Right lung (tissue), 2 donors: ENCODE measurements at regions not wholly inside any gene's neighbourhood (a gene's known extent, or its start where the extent isn't known, plus 50 kb on each side); places are given as distances from the start of the nearest gene placed in this dataset.
A peak's percentile ranks its signal among the peaks of the same experiment; 100 is the strongest.

Experiments used
- DNase-seq, 2 donors: peaks; one replicate each; pipeline ENCODE4 v3.0.0-alpha.2; 2013

DNA sequence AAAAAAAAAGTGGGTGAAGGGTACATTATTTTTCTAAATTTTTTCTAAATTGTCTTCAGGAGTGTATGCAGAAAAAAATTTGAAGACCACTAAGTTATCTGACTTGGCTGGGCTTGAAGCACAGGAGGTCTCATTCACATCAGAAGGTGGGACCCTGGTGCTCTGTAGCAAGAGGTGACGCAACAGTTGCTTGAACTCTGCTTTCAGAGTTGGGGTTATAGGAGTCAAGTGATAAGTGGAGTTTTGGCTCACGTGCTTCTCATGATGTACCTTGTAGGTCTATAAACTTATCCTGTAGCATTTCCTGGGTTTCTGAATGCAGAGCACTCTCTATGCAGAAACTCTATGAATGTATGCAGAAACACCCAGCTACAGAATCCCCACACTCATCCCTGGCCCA is 58.5 kb upstream of the FOXC1 start:
- no peak for DNase-seq

DNA sequence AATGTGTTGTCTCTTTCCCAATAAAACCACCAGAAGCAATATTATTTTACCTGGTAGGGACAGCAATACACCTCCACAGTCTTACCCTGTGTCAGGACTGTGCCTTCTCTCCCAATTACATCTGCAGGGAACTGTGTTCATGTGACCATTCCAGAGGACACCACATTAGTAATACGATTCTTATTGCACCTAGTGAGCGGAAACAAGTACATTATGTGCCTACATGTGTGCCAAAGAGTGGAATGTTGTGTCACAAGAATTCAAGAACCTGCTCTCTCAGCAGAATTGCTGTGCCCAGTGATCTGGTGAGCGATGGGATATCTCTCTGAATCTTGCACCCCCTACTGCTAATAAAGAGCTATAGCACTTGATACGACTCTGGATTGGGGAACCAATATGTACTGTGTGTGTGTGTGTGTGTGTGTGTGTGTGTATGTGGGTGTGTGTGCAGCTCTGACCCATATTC is 57.4 kb upstream of the FOXC1 start:
- DNase-seq: no peak

DNA sequence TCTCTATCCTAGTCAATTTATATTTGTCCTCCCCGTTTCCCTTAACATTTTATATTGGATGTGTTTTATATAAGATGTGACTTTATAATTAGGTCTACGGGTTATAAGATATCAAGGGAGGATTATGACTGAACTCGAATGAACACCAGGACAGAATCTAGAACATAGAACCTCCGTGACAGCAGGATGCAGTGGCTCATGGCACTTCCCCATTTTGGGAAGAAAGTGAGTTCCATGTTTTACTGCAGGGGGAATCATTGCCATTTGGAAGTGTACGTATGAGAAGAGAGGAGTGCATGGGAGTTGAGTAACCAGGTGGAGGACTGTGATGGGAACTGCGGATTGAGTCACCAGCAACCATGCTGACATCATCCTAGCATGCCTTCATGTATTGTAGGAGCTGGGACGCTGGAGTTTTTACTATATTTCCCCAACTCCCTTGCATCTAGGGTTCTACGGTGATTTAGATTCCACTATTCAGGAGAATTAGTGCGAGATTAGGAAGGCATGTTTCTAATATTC is 56.1 kb upstream of the FOXC1 start:
- DNase-seq: no peak

DNA sequence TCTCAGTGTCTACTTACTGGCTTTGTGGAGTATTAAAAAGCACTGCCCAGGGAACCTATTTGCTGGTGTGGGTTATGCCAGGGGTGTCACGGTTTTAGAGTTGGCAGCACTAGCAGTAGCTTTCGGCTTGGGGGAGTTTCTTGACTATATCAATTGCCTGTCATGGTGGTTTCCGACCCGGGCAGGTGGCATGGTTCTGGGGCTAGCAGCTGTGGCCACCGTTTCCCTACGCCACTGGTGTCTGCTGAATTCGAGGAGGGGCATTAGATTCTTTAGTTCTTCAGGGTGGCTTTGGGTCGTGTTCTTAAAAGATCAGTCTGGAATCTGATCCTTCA is 55.6 kb upstream of the FOXC1 start:
- DNase-seq: no peak

DNA sequence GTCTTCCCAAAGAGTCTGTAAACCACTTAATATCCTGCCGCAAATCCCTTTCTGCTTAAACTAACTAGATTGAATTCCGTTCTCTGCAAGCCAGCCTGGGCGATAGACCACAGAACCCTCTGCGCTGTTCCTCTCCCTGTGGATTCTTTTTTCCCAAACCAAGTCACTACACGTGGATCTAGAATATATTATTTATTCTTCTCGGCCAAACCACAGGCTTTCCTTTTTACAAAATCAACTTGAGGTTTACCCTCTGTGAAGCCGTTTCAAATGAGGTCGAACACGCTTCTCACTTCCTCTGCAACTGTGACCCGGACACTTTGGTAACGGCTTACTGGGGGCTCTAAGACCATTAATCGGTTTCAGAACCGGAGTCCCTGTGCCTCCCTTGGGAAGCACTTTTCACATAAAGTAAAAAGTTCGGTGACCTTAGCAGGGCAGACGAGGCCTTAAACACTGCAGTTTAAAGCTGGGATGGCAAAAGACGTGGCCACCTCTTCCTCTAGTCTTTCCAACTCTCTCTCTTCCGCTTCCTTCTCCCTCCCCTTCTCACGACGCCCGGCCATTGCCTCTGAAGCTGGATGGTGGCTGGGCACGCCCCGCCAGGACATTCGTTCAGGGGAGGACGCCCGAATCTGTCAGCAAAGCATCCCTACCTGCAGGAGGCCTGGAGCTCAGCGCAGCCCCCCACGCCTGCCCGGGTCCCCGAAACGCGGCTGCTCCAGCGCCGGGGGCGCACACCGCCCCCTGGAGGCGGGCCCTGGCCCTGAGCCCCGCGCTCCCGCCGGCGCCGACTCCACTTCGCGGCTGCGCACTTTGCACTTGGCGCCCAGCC is 55.0 kb upstream of the FOXC1 start:
- DNase-seq: peak; percentile 62 to 65

DNA sequence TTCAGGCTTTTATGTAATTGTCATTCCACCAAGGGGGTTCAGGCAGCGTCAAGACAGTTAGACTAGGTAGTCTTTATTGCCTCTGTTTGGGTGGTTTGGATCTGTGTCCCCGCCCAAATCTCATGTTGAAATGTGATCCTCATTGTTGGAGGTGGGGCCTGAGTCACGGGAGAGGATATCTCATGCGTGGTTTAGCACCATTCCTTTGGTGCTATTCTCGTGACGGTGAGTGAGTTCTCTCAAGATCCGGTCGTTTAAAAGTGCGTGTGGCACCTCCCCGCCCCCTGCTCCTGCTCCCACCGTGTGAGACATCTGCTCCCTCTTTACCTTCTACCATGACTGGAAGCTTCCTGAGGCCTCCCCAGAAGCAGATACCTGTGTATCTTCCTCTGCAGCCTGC is 51.3 kb upstream of the FOXC1 start:
- no peak for DNase-seq
